Omental fat pad (tissue), 3 donors: ENCODE measurements at regions not wholly inside any gene's neighbourhood (a gene's known extent, or its start where the extent isn't known, plus 50 kb on each side); places are given as distances from the start of the nearest gene placed in this dataset.

Source experiments
- ATAC-seq: fragments of 150-250 bp; one replicate; pipeline ENCODE4 v1.9.1; 2016; ENCODE audit warnings: mild to moderate bottlenecking, moderate library complexity; ENCODE audit not compliant: low FRiP score
- DNase-seq: peaks from one replicate; pipeline ENCODE4 v3.0.0-alpha.2; 2019; ENCODE audit warnings: low spot score
- CTCF ChIP-seq, 3 donors: fragments of 450-650 bp; IDR thresholded peaks; one replicate each; pipeline ENCODE4 v1.5.1; 2016 to 2017; ENCODE audit warnings: antibody characterized with exemption in 3 of 3, mild to moderate bottlenecking in 3 of 3, moderate library complexity in 2 of 3

- TF ChIP-seq CTCF (IDR thresholded peaks at IDR 0.05) = no peak
- no peak for ATAC-seq
- DNase-seq = no peak
Measured at GRCh38 chr5:116696366-116696765, 121.7 kb upstream of the SEMA6A start.

- ATAC-seq (no peak), DNase-seq (no peak)
- no peak for TF ChIP-seq CTCF (IDR thresholded peaks at IDR 0.05)
Measured at GRCh38 chr5:116695681-116696080, 121.1 kb upstream of the SEMA6A start.

GRCh38 chr5:116686438-116686837, 111.8 kb upstream of the SEMA6A start:
- no peak for ATAC-seq
- DNase-seq = no peak
- no peak for TF ChIP-seq CTCF (IDR thresholded peaks at IDR 0.05)

GRCh38 chr5:116685931-116686330, 111.3 kb upstream of the SEMA6A start:
- no peak for TF ChIP-seq CTCF (IDR thresholded peaks at IDR 0.05)
- ATAC-seq (no peak), DNase-seq (no peak)

GRCh38 chr5:116685069-116685468, 110.4 kb upstream of the SEMA6A start:
- no peak for ATAC-seq
- no peak for TF ChIP-seq CTCF (IDR thresholded peaks at IDR 0.05)
- DNase-seq = no peak

- no peak for TF ChIP-seq CTCF (IDR thresholded peaks at IDR 0.05)
- ATAC-seq (no peak), DNase-seq (no peak)
Measured at GRCh38 chr5:116681334-116682013, 106.9 kb upstream of the SEMA6A start.

- DNase-seq (no peak), ATAC-seq (no peak)
- no peak for TF ChIP-seq CTCF (IDR thresholded peaks at IDR 0.05)
Measured at GRCh38 chr5:116675626-116675910, 100.9 kb upstream of the SEMA6A start.
